ENCODE measurements at regions not wholly inside any gene's neighbourhood (a gene's known extent, or its start where the extent isn't known, plus 50 kb on each side); places are given as distances from the start of the nearest gene placed in this dataset.

DNA sequence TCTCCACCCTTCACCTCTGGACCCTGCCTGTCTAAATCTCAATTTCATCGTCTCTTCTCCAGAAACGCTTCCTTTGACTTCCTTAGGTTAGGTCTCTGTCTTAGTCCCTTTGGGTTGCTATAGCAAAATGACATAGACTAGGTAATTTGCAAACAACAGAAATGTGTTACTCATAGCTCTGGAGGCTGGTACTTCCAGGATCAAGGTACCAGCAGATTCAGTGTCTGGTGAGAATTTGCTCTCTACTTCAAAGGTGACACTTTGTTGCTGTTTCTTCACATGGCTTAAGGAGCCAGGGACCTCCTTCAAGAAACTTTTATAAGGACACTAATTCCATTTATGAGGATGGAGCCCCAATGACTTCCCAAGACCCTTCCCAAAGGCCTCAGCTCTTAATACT is 145.1 kb upstream of the IMPG1 start:
- ATAC-seq = no peak
- H3K27ac ChIP-seq = no peak overlapping the region
- intact Hi-C loops (cut with DNase I; ENCODE audit: low total_unique reads) = no loop called here
- no peak for DNase-seq
- no peak for TF ChIP-seq POLR2A (IDR thresholded peaks at IDR 0.05)
- TF ChIP-seq, protein P1, sequence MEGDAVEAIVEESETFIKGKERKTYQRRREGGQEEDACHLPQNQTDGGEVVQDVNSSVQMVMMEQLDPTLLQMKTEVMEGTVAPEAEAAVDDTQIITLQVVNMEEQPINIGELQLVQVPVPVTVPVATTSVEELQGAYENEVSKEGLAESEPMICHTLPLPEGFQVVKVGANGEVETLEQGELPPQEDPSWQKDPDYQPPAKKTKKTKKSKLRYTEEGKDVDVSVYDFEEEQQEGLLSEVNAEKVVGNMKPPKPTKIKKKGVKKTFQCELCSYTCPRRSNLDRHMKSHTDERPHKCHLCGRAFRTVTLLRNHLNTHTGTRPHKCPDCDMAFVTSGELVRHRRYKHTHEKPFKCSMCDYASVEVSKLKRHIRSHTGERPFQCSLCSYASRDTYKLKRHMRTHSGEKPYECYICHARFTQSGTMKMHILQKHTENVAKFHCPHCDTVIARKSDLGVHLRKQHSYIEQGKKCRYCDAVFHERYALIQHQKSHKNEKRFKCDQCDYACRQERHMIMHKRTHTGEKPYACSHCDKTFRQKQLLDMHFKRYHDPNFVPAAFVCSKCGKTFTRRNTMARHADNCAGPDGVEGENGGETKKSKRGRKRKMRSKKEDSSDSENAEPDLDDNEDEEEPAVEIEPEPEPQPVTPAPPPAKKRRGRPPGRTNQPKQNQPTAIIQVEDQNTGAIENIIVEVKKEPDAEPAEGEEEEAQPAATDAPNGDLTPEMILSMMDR (IDR thresholded peaks at IDR 0.05 in 4 of 5, conservative IDR thresholded peaks at IDR 0.05 in 1 of 5) = no peak
- in situ Hi-C loops (cut with MboI; ENCODE audit: low sequenced_read_pairs in 4 of 4) = no loop called here
- no peaks in the 10 kb centered on the region for H3K9me3 ChIP-seq
- H3K4me3 ChIP-seq = no peak overlapping the region
- no peaks in the 10 kb centered on the region for H3K27me3 ChIP-seq
- H3K36me3 ChIP-seq = no peaks in the 10 kb centered on the region
- no peaks in the 10 kb centered on the region for H3K4me1 ChIP-seq

DNA sequence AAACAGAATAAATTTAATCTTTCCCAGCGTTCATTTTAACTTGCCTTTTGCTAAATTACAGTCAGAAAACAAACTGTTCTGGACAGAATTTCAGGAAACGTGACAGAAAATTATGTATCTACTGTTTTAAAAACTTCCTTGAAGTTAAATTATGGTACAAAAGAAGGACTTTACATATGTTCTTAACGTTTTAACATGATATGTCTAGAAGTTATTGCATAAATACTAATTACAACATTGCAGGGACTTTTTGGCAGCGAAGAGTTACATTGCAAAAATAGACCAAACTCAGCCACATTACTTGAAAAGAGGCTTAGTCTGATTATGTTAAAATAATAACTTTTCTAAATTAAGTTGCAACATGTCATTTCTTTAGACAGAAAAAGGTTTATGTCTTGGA is 142.1 kb upstream of the IMPG1 start:
- Histone ChIP-seq H3K9me3 (no peaks in the 10 kb centered on the region), H3K27me3 (no peaks in the 10 kb centered on the region), H3K4me3 (no peak overlapping the region), H3K4me1 (no peaks in the 10 kb centered on the region), H3K36me3 (no peaks in the 10 kb centered on the region), H3K27ac (no peak overlapping the region)
- intact Hi-C loops (cut with DNase I; ENCODE audit: low total_unique reads) = no loop called here
- no peak for DNase-seq
- in situ Hi-C loops (cut with MboI; ENCODE audit: low sequenced_read_pairs in 4 of 4) = no loop called here
- no peak for ATAC-seq
- TF ChIP-seq, protein P1 (IDR thresholded peaks at IDR 0.05 in 4 of 5, conservative IDR thresholded peaks at IDR 0.05 in 1 of 5) = no peak
- no peak for TF ChIP-seq POLR2A (IDR thresholded peaks at IDR 0.05)

DNA sequence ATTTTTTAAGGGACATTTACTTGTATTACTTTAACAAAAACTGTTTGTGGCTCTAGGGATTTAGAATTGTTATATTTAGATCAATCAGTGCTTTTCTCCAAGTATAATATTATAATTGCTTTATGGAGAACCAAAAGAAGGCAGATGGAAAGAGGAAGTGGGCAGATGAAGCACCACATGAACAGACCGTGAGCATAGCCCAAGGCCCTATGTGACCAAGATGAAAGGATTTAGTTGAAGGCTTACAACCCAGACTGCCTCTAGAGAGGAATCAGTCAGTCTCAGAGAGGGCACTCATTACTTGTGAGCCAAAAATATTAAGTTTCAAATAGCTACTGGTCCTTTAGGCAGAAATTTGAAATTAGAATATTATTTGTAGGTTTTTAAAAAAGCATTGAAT is 102.3 kb upstream of the IMPG1 start:
- Histone ChIP-seq H3K4me3 (no peak overlapping the region), H3K9me3 (no peaks in the 10 kb centered on the region), H3K4me1 (no peaks in the 10 kb centered on the region), H3K27ac (no peak overlapping the region), H3K27me3 (no peaks in the 10 kb centered on the region), H3K36me3 (no peaks in the 10 kb centered on the region)
- ATAC-seq = no peak
- in situ Hi-C loops (cut with MboI; ENCODE audit: low sequenced_read_pairs in 4 of 4) (no loop called here), intact Hi-C loops (cut with DNase I; ENCODE audit: low total_unique reads) (no loop called here)
- no peak for DNase-seq
- TF ChIP-seq, protein P1 (IDR thresholded peaks at IDR 0.05 in 4 of 5, conservative IDR thresholded peaks at IDR 0.05 in 1 of 5) = no peak
- TF ChIP-seq POLR2A (IDR thresholded peaks at IDR 0.05) = no peak

DNA sequence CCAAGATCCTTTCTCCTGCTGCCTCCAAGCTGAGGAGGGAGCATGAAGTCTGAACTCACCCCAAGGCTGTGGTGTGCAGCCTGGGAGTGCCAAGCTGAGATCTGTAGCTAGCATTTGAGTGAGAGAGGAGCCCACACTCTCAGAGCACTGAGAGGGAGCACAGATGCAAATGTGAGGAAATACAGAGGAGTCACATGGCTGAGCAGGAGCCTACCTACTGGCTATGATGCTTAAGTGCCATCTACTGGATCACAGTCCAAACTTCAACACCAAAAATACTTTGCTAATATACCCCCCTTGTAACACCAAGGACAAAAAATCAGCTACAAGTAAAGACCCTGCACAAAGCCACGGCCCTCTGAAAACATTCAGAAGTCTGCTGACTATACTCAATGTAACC is 94.4 kb upstream of the IMPG1 start:
- ATAC-seq = no peak
- H3K4me3 ChIP-seq = no peak overlapping the region
- no peaks in the 10 kb centered on the region for H3K4me1 ChIP-seq
- H3K27me3 ChIP-seq = no peaks in the 10 kb centered on the region
- in situ Hi-C loops (cut with MboI; ENCODE audit: low sequenced_read_pairs in 4 of 4) (no loop called here), intact Hi-C loops (cut with DNase I; ENCODE audit: low total_unique reads) (no loop called here)
- H3K27ac ChIP-seq = no peak overlapping the region
- no peak for DNase-seq
- H3K36me3 ChIP-seq = no peaks in the 10 kb centered on the region
- H3K9me3 ChIP-seq = no peaks in the 10 kb centered on the region
- no peak for TF ChIP-seq POLR2A (IDR thresholded peaks at IDR 0.05)
- TF ChIP-seq, protein P1 (IDR thresholded peaks at IDR 0.05 in 4 of 5, conservative IDR thresholded peaks at IDR 0.05 in 1 of 5) = no peak

DNA sequence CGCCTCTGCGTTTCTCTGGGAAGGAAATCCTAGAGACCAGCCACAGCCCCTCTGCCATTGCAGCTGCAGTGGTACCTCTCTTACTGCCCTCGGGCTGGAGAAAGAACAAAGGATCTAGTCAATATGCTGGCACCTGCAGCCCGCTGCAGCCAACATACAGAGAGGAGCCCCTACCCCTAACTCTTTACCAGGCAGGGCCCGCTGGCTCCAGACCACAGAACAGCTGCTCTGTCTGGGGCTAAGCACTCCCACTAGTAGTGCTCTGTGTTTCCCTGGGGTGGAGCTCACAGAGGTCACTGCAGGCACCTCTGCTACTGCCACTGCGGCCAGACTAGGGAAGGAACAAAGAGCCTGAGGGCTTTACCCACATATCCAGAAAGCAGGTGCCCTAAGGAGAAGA is 93.8 kb upstream of the IMPG1 start:
- DNase-seq (no peak), ATAC-seq (no peak)
- Histone ChIP-seq H3K27me3 (no peaks in the 10 kb centered on the region), H3K36me3 (no peaks in the 10 kb centered on the region), H3K4me3 (no peak overlapping the region), H3K9me3 (no peaks in the 10 kb centered on the region), H3K27ac (no peak overlapping the region), H3K4me1 (no peaks in the 10 kb centered on the region)
- intact Hi-C loops (cut with DNase I; ENCODE audit: low total_unique reads) (no loop called here), in situ Hi-C loops (cut with MboI; ENCODE audit: low sequenced_read_pairs in 4 of 4) (no loop called here)
- TF ChIP-seq, protein P1 (IDR thresholded peaks at IDR 0.05 in 4 of 5, conservative IDR thresholded peaks at IDR 0.05 in 1 of 5) = no peak
- no peak for TF ChIP-seq POLR2A (IDR thresholded peaks at IDR 0.05)
